Kidney epithelial cell (primary cell): ENCODE measurements at regions not wholly inside any gene's neighbourhood (a gene's known extent, or its start where the extent isn't known, plus 50 kb on each side); places are given as distances from the start of the nearest gene placed in this dataset.

Experiments used
- DNase-seq: peaks from one replicate; pipeline ENCODE4 v3.0.0-alpha.2; 2010; ENCODE audit warnings: low read depth
- H3K27me3 ChIP-seq: 2 replicates; pipeline ENCODE4 v1.6.0; 2011; ENCODE audit warnings: low read length; ENCODE audit not compliant: control insufficient read depth, insufficient read depth
- H3K36me3 ChIP-seq: 2 replicates; pipeline ENCODE4 v1.5.1; 2011; ENCODE audit warnings: low read length; ENCODE audit not compliant: control insufficient read depth, insufficient read depth
- H3K4me3 ChIP-seq: 2 replicates; pipeline ENCODE4 v1.5.1; 2011; ENCODE audit warnings: low read depth, mild to moderate bottlenecking, control low read depth, low read length
- TF ChIP-seq, protein P1 (sequence below): IDR thresholded peaks from 2 replicates; pipeline ENCODE4 v1.5.1; 2011; ENCODE audit warnings: mild to moderate bottlenecking, moderate library complexity, low read length, control low read depth, inconsistent platforms; ENCODE audit not compliant: insufficient read depth, poor library complexity, severe bottlenecking

DNA sequence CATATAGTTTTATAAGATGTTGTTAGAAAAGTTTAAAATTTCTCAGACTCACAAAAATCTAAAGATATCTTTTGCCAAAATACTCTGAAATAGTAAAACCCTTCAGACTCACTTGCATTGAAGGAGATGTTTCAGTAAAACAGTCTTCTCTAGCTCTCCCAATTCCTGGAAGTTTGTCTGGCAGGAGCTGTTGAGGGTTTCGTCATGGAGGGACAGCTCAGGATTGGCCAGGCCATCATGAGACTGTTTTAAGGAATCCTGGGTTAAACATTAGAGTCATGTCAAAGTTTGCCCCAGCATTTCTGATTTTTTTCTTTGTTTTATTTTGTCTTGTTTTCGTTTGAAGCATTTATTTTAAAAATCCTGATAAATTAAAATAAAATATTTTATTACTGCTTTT is 293.8 kb upstream of the PBX1 start:
- no peaks in the 10 kb centered on the region for H3K36me3 ChIP-seq
- no peak for DNase-seq
- no peaks in the 10 kb centered on the region for H3K27me3 ChIP-seq
- TF ChIP-seq, protein P1, sequence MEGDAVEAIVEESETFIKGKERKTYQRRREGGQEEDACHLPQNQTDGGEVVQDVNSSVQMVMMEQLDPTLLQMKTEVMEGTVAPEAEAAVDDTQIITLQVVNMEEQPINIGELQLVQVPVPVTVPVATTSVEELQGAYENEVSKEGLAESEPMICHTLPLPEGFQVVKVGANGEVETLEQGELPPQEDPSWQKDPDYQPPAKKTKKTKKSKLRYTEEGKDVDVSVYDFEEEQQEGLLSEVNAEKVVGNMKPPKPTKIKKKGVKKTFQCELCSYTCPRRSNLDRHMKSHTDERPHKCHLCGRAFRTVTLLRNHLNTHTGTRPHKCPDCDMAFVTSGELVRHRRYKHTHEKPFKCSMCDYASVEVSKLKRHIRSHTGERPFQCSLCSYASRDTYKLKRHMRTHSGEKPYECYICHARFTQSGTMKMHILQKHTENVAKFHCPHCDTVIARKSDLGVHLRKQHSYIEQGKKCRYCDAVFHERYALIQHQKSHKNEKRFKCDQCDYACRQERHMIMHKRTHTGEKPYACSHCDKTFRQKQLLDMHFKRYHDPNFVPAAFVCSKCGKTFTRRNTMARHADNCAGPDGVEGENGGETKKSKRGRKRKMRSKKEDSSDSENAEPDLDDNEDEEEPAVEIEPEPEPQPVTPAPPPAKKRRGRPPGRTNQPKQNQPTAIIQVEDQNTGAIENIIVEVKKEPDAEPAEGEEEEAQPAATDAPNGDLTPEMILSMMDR: no peak
- no peak overlapping the region for H3K4me3 ChIP-seq

DNA sequence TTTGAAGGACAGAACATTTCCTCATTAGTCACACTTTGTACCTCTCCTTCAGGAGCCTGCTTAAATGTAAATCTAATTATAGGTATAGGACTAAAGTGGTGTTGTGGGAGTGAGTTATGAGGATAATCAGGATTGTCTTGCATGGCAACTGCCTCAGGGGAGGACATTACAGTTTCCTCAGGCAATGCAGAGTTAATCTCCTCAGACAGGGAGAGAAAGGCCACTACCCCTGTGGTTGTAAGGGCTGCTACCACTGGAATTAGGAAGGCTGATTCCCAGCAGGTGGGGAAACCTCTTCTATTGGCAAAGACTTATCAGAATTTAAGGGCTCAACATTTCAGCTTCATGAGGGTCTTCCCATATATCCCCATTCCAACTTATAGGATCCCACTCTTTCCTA is 286.8 kb upstream of the PBX1 start:
- Histone ChIP-seq H3K36me3 (no peaks in the 10 kb centered on the region), H3K4me3 (no peak overlapping the region), H3K27me3 (no peaks in the 10 kb centered on the region)
- DNase-seq: no peak
- TF ChIP-seq, protein P1: no peak

DNA sequence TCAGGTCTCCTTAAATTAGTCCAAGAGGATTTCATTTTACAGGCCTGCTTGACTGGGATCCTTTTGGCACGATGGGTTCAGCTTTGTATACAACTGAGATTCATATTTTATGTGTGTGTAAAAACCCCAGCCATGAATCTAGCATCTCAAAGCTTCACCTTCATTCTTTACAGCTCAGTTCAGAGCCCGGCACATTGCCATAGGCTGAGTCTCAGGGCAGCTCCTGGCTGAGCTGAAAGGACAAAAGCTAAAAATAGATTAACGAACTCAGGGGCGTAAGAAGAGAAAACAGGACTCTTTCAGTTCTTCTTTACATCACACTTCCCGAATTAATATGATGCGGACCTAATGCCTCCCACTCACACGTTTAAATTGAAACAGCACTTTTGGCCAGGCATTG is 262.8 kb upstream of the PBX1 start:
- Histone ChIP-seq H3K4me3 (no peak overlapping the region), H3K36me3 (no peaks in the 10 kb centered on the region), H3K27me3 (no peaks in the 10 kb centered on the region)
- TF ChIP-seq, protein P1: no peak
- no peak for DNase-seq

DNA sequence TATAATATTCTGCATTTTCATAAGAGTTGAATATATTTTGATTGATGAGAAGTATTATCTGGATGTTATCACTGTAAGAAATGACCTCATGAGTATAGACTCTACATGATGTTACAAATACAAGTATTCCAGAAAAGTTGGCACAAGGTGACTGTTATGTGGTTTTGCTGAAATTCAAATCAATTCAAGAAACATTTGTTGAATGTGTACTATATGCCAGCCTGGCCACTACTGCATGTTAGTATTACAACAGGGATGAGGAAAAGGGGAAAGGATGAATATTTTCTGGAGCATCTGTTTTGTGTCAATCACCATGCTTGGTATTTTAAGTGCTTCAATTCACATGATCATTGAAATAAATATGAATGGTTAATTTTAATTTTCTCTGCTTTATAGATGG is 250.9 kb upstream of the PBX1 start:
- Histone ChIP-seq H3K27me3 (no peaks in the 10 kb centered on the region), H3K4me3 (no peak overlapping the region), H3K36me3 (no peaks in the 10 kb centered on the region)
- no peak for DNase-seq
- TF ChIP-seq, protein P1: no peak

DNA sequence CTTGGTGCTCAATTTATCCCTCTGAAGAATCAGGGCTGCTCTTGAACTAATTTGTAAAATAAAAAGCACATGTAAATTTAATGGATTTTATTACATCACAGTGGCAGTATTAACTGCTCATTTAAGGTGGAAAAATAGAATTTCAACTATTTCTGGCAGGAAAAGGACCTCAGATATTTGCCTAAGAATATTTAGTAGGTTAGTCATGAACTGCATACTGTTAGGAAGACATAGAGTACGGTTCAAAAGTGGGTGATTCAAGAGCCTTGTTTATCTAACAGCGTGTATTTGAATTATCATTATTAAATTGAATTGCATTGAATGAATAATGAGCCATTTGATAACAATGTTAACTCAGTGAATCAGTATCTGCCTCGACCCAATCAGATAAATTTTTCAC is 248.8 kb upstream of the PBX1 start:
- H3K27me3 ChIP-seq: no peaks in the 10 kb centered on the region
- TF ChIP-seq, protein P1: no peak
- DNase-seq: no peak
- no peaks in the 10 kb centered on the region for H3K36me3 ChIP-seq
- no peak overlapping the region for H3K4me3 ChIP-seq

DNA sequence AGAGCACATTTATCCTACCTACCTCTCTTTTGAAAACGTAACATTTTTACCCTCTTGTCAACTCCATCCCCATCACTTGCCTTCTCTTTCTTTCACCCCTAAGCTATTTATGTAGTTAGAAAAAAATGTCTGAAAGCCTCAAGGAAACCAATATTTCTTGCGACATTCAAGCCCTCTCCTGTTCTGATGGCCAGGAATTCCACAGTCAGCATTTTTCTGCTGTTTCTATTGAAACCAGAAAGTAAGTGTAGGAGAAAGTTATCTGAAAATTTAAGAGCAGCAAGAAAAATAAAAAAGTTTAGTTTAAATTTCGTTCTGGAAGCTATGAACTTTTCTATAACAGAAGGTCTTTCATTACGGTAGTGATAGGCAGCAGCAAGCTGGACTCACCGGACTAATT is 247.6 kb upstream of the PBX1 start:
- TF ChIP-seq, protein P1: no peak
- no peaks in the 10 kb centered on the region for H3K27me3 ChIP-seq
- H3K4me3 ChIP-seq: no peak overlapping the region
- no peak for DNase-seq
- no peaks in the 10 kb centered on the region for H3K36me3 ChIP-seq
